ENCODE measurements at regions not wholly inside any gene's neighbourhood (a gene's known extent, or its start where the extent isn't known, plus 50 kb on each side); places are given as distances from the start of the nearest gene placed in this dataset.

DNA sequence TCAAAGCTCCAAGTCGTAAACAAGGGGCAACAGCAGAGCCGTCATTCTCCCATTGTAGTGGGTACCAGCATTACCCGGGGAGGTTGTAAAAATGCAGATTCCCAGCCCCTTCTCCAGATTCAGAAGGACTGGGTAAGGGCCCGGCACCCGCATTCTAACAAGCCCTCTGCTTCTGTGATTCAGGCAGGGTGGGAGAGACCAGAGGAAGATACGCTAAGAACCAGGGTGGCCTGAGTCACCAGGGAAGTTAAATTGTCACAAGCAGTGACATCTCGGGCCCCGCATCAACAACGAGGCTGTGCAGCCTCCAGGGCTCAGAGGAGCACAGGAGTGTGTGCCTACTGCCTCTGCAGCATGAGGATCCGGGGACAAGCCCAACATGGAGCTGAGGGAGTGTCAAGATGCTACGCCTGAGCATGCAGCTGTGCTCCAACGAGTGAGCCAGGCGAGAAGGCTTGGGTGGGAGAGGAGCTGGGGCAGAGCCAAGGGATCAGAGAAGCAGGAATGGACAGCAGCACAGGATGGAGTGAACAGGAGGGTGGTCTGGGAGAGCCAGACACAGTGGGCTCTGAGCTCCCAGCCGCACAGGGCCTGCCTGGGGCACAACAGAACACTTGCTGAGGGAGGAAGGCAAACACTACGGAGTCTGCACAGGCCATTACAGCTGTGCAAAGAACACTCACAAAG, 68.5 kb downstream of the CPN2 start:
- TF ChIP-seq, protein P1, sequence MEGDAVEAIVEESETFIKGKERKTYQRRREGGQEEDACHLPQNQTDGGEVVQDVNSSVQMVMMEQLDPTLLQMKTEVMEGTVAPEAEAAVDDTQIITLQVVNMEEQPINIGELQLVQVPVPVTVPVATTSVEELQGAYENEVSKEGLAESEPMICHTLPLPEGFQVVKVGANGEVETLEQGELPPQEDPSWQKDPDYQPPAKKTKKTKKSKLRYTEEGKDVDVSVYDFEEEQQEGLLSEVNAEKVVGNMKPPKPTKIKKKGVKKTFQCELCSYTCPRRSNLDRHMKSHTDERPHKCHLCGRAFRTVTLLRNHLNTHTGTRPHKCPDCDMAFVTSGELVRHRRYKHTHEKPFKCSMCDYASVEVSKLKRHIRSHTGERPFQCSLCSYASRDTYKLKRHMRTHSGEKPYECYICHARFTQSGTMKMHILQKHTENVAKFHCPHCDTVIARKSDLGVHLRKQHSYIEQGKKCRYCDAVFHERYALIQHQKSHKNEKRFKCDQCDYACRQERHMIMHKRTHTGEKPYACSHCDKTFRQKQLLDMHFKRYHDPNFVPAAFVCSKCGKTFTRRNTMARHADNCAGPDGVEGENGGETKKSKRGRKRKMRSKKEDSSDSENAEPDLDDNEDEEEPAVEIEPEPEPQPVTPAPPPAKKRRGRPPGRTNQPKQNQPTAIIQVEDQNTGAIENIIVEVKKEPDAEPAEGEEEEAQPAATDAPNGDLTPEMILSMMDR (IDR thresholded peaks at IDR 0.05): no peak
- TF ChIP-seq POLR2A (IDR thresholded peaks at IDR 0.05): no peak
- no peak for TF ChIP-seq POLR2AphosphoS5 (IDR thresholded peaks at IDR 0.05)
